ENCODE measurements at regions not wholly inside any gene's neighbourhood (a gene's known extent, or its start where the extent isn't known, plus 50 kb on each side); places are given as distances from the start of the nearest gene placed in this dataset.
A peak's percentile ranks its signal among the peaks of the same experiment; 100 is the strongest.

GRCh38 chr11:128226106-128226716, 361.1 kb downstream of the ETS1 start:
- DNase-seq (ENCODE audit: low spot score): no peak

GRCh38 chr11:128222245-128222884, 365.0 kb downstream of the ETS1 start:
- no peak for DNase-seq (ENCODE audit: low spot score)

- no peak for DNase-seq (ENCODE audit: low spot score)
These were observed 367.6 kb downstream of the ETS1 start for GRCh38 chr11:128219731-128220120.

- DNase-seq (ENCODE audit: low spot score): no peak
These were observed 371.2 kb downstream of the ETS1 start for GRCh38 chr11:128216198-128216597.

- DNase-seq (ENCODE audit: low spot score): no peak
These were observed 372.0 kb downstream of the ETS1 start for GRCh38 chr11:128215238-128215882.

- DNase-seq (ENCODE audit: low spot score): no peak
These were observed 373.1 kb downstream of the ETS1 start for GRCh38 chr11:128214263-128214662.

- no peak for DNase-seq (ENCODE audit: low spot score)
These were observed 373.9 kb downstream of the ETS1 start for GRCh38 chr11:128213461-128213860.

GRCh38 chr11:128212324-128212723, 375.0 kb downstream of the ETS1 start:
- no peak for DNase-seq (ENCODE audit: low spot score)

- DNase-seq (ENCODE audit: low spot score): no peak
These were observed 377.0 kb downstream of the ETS1 start for GRCh38 chr11:128210148-128210940.

- no peak for DNase-seq (ENCODE audit: low spot score)
These were observed 378.3 kb downstream of the ETS1 start for GRCh38 chr11:128209138-128209435.

- peak; percentile 27 for DNase-seq (ENCODE audit: low spot score)
These were observed 378.8 kb downstream of the ETS1 start for GRCh38 chr11:128208329-128209137.

- no peak for DNase-seq (ENCODE audit: low spot score)
These were observed 379.5 kb downstream of the ETS1 start for GRCh38 chr11:128207861-128208321.

GRCh38 chr11:128206461-128206860, 380.9 kb downstream of the ETS1 start:
- no peak for DNase-seq (ENCODE audit: low spot score)

GRCh38 chr11:128205796-128206195, 381.6 kb downstream of the ETS1 start:
- DNase-seq (ENCODE audit: low spot score): no peak

- no peak for DNase-seq (ENCODE audit: low spot score)
These were observed 382.5 kb downstream of the ETS1 start for GRCh38 chr11:128204898-128205297.

GRCh38 chr11:128201801-128202200, 385.6 kb downstream of the ETS1 start:
- DNase-seq (ENCODE audit: low spot score): no peak

- DNase-seq (ENCODE audit: low spot score): no peak
These were observed 386.3 kb downstream of the ETS1 start for GRCh38 chr11:128201009-128201408.

GRCh38 chr11:128200467-128200866, 386.9 kb downstream of the ETS1 start:
- DNase-seq (ENCODE audit: low spot score): no peak

GRCh38 chr11:128198216-128198772, 389.1 kb downstream of the ETS1 start:
- no peak for DNase-seq (ENCODE audit: low spot score)

GRCh38 chr11:128196235-128196634, 391.1 kb downstream of the ETS1 start:
- no peak for DNase-seq (ENCODE audit: low spot score)

GRCh38 chr11:128195756-128196155, 391.6 kb downstream of the ETS1 start:
- DNase-seq (ENCODE audit: low spot score): no peak
